Transverse colon (tissue), 4 donors: ENCODE measurements at regions not wholly inside any gene's neighbourhood (a gene's known extent, or its start where the extent isn't known, plus 50 kb on each side); places are given as distances from the start of the nearest gene placed in this dataset.

Experiments used
- DNase-seq: peaks from one replicate; pipeline ENCODE4 v3.0.0-alpha.2; 2019
- H3K27ac ChIP-seq, 4 donors: fragments of 200-600 bp; sonication (generic); 2 replicates each; pipeline ENCODE4 v1.5.1; 2016 to 2018; ENCODE audit warnings: inconsistent platforms in 4 of 4
- H3K27me3 ChIP-seq: fragments of 200-600 bp; sonication (generic); 2 replicates; pipeline ENCODE4 v1.5.1; 2017; ENCODE audit warnings: inconsistent platforms
- H3K36me3 ChIP-seq, 4 donors: fragments of 200-600 bp; sonication (generic); 2 replicates each; pipeline ENCODE4 v1.5.1; 2017 to 2019; ENCODE audit warnings: inconsistent platforms in 4 of 4
- H3K4me1 ChIP-seq, 4 donors: fragments of 200-600 bp; sonication (generic); 2 replicates each; pipeline ENCODE4 v1.5.1; 2017 to 2020; ENCODE audit warnings: inconsistent platforms in 4 of 4
- H3K4me3 ChIP-seq, 4 donors: fragments of 200-600 bp; sonication (generic); 1 replicate in 1 of 4; 2 replicates in 3 of 4; pipeline versions ENCODE4 v1.5.1 to v1.6.1; 2017 to 2019; ENCODE audit warnings: inconsistent platforms in 4 of 4
- H3K9me3 ChIP-seq, 2 donors: fragments of 200-600 bp; sonication (generic); 2 replicates each; pipeline ENCODE4 v1.5.1; 2017 to 2019; ENCODE audit warnings: inconsistent platforms in 2 of 2
- CTCF ChIP-seq, 5 experiments: fragments of 200-600 bp in 3 of 5; fragments of 450-650 bp in 2 of 5; sonication (generic) in 3 of 5; IDR thresholded peaks; 1 replicate in 2 of 5; 2 replicates in 3 of 5; pipeline ENCODE4 v1.5.1; 2016 to 2017; ENCODE audit warnings: antibody characterized with exemption in 5 of 5, inconsistent platforms in 3 of 5, mild to moderate bottlenecking in 2 of 5, moderate library complexity in 1 of 5
- EP300 ChIP-seq: sonication (generic); formaldehyde crosslinking; IDR thresholded peaks from one replicate; pipeline ENCODE4 v1.6.1; 2017; ENCODE audit warnings: antibody characterized with exemption, low read depth
- POLR2A ChIP-seq: fragments of 450-650 bp; IDR thresholded peaks from one replicate; pipeline ENCODE4 v1.6.1; 2016; ENCODE audit warnings: antibody characterized with exemption, mild to moderate bottlenecking, moderate library complexity
- POLR2AphosphoS5 ChIP-seq, 3 donors: sonication (generic); formaldehyde crosslinking; IDR thresholded peaks; one replicate each; pipeline ENCODE4 v1.6.1; 2016; ENCODE audit warnings: antibody characterized with exemption in 3 of 3
- WGBS, 2 donors: methylation state at CpG; one replicate each; pipeline ENCODE4 v1.1.5; 2018; ENCODE audit warnings: low coverage in 1 of 2; 5-methylcytosine and 5-hydroxymethylcytosine counted together
- in situ Hi-C, 4 donors: fragments of 200-750 bp; cut with MboI; loops; one replicate each; pipeline versions ENCODE4 v1.15.0 to v1.15.1; 2017; ENCODE audit warnings: low sequenced_read_pairs in 3 of 4, low pct_ligation_motif_present in 1 of 4, low pct_unique_long_range_greater_than_20kb in 1 of 4
- intact Hi-C: fragments of 100-400 bp; cut with DNase I; formaldehyde crosslinking; loops from one replicate; pipeline ENCODE4 v1.15.1; 2023; ENCODE audit warnings: low total_unique reads

DNA sequence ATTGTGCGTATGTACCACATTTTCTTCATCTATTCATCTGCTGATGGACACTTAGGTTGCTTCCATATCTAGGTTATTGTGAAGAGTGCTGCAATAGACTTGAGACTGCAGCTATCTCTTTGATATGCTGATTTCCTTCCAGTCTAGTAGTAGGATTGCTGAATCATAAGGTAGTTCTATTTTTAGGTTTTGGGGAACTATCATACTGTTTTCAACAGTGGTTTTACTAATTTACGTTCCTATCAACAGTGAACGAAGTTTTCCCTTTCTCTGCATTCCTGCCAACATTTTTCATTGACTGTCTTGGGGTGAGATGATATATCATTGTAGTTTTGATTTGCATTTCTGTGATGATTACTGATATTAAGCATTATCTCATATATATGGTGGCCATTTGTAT, 482.2 kb downstream of the SLC16A7 start:
- intact Hi-C loops: no loop called here
- no peak overlapping the region for H3K27ac ChIP-seq
- DNase-seq: no peak
- no peak overlapping the region for H3K4me3 ChIP-seq
- no peaks in the 10 kb centered on the region for H3K9me3 ChIP-seq
- no peaks in the 10 kb centered on the region for H3K27me3 ChIP-seq
- in situ Hi-C loops: no loop called here
- H3K36me3 ChIP-seq: no peaks in the 10 kb centered on the region
- 63 to 76% methylated on average over 3 of the region's 3 CpGs for WGBS, 2 donors
- H3K4me1 ChIP-seq: no peaks in the 10 kb centered on the region
- no peak for TF ChIP-seq CTCF (IDR thresholded peaks at IDR 0.05)

DNA sequence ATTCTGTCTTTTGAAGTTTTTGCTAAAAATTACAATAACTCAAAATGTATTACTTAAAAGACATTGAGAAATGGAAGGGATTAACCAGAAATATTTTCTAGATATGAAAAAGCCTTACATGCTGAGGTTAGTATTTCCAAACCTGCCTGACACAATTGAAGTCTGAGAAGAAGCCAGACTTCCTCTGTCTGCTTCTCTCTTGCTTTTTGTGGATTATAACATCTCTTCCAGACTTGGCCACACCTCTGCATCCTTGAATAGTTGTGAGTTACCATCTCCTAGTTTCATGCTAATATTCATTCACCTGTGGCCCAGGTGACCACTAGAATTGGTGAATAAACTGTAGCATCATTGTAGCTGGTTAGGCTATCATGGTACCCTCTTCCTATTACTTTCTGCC, 497.6 kb downstream of the SLC16A7 start:
- intact Hi-C loops (no loop called here), in situ Hi-C loops (no loop called here)
- H3K4me3 ChIP-seq: no peak overlapping the region
- TF ChIP-seq CTCF (IDR thresholded peaks at IDR 0.05) (no peak), POLR2A (no peak), POLR2AphosphoS5 (IDR thresholded peaks at IDR 0.05) (no peak), EP300 (no peak)
- H3K27me3 ChIP-seq: no peaks in the 10 kb centered on the region
- no peaks in the 10 kb centered on the region for H3K36me3 ChIP-seq
- DNase-seq: no peak
- H3K27ac ChIP-seq: no peak overlapping the region
- no peaks in the 10 kb centered on the region for H3K4me1 ChIP-seq
- no peaks in the 10 kb centered on the region for H3K9me3 ChIP-seq

DNA sequence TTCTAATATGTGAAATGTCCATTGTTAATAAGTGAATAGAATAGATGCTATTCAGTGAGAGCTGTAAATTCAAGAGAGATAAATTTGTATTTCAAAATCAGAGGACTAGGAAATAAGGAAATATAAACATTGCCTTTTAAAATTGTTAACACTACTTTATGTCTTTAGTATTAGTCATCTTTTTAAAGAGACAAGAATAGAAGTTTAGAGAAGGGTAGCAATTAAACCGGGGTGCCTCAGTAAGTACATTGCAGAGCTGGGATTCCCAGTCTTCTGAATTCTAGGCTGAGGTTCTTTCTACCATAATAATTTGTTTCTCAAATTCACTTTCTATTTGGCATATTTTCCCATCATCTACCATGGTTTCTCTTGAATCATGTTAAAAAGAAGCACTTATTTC, 498.6 kb downstream of the SLC16A7 start:
- H3K4me3 ChIP-seq: no peak overlapping the region
- H3K27ac ChIP-seq: no peak overlapping the region
- H3K4me1 ChIP-seq: no peaks in the 10 kb centered on the region
- H3K36me3 ChIP-seq: no peaks in the 10 kb centered on the region
- TF ChIP-seq CTCF (IDR thresholded peaks at IDR 0.05) (no peak), POLR2A (no peak), POLR2AphosphoS5 (IDR thresholded peaks at IDR 0.05) (no peak), EP300 (no peak)
- intact Hi-C loops: no loop called here
- no peak for DNase-seq
- WGBS, 2 donors: 32 to 48% methylated on average over 1 of the region's 1 CpG
- in situ Hi-C loops: no loop called here
- no peaks in the 10 kb centered on the region for H3K27me3 ChIP-seq
- no peaks in the 10 kb centered on the region for H3K9me3 ChIP-seq

DNA sequence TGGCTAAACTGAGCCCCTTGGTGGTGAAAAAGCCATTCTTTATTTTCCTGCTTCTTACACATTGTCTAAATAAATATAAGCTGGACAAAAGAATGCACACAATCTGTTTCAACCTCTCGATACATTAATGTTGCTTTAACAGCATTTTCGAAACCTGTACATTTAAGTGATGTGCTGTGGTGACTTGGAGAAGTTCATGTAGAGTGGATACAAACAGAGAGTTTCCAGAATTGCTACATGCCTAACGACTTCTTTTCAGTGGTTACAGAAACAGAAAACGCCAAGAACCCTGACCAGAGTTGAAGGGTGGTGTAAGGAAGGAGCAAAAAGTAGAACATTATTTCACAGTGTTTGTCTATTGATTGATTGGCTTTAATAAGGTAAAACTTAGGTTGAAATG, 500.9 kb downstream of the SLC16A7 start:
- H3K4me3 ChIP-seq: no peak overlapping the region
- intact Hi-C loops: no loop called here
- peaks cover 0 to 3% of the 10 kb centered on the region in 2 donors for H3K9me3 ChIP-seq
- TF ChIP-seq POLR2AphosphoS5 (IDR thresholded peaks at IDR 0.05): no peak
- no peak for TF ChIP-seq EP300
- no peak for TF ChIP-seq POLR2A
- no peak for TF ChIP-seq CTCF (IDR thresholded peaks at IDR 0.05)
- H3K27ac ChIP-seq: no peak overlapping the region
- H3K36me3 ChIP-seq: no peaks in the 10 kb centered on the region
- H3K27me3 ChIP-seq: no peaks in the 10 kb centered on the region
- no peaks in the 10 kb centered on the region for H3K4me1 ChIP-seq
- DNase-seq: no peak
- 69 to 75% methylated on average over 4 of the region's 4 CpGs for WGBS, 2 donors
- in situ Hi-C loops: no loop called here
